GM23248 (cell line): ENCODE measurements at regions not wholly inside any gene's neighbourhood (a gene's known extent, or its start where the extent isn't known, plus 50 kb on each side); places are given as distances from the start of the nearest gene placed in this dataset.

Source experiments
- EZH2 ChIP-seq: fragments of 200-600 bp; sonication (generic); IDR thresholded peaks from 2 replicates; pipeline ENCODE4 v1.6.1; 2018; ENCODE audit warnings: antibody characterized with exemption, mild to moderate bottlenecking; ENCODE audit not compliant: insufficient read depth, poor library complexity, severe bottlenecking
- EZH2phosphoT487 ChIP-seq: fragments of 200-600 bp; sonication (generic); IDR thresholded peaks from 2 replicates; pipeline ENCODE4 v1.6.1; 2018; ENCODE audit warnings: antibody characterized with exemption, moderate library complexity, mild to moderate bottlenecking, low read depth; ENCODE audit not compliant: insufficient read depth

DNA sequence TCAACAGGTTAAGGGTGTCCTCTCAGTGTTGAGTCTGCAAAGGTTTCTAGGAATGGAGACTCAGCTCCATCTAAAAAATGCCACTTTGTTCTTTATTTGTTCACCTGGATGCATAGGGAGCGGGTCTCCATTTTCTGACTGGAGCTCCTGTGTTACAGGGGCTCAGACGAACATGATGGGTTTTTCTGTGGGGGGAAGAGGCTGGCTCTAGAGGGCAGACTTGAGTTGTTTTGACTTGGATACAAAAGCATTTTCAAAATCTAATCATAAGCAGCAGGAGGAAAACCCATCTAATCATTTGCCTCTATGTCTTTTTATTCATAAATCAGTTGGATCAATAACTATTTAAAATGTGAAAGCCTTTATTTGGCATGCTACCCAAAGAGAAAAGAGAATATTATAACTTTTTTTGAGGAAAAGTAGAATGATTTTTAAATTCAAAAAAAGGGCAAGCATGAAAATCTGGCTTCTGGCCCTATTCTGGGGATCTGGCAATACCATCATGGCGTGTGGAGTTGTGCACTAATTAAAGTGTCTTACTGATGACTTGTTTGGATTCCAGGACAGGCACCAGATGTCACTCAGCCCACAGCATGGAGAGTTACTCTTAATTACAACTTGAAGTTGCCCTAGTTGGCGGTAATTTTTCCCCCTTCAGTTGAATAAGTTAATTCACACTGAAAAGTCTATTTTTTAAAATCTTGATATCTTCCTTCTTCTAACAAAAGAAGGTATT lies 594.9 kb downstream of the REEP3 start:
- no peak for TF ChIP-seq EZH2
- no peak for TF ChIP-seq EZH2phosphoT487
